Left ventricle myocardium inferior (tissue), 1 donor: ENCODE measurements at regions not wholly inside any gene's neighbourhood (a gene's known extent, or its start where the extent isn't known, plus 50 kb on each side); places are given as distances from the start of the nearest gene placed in this dataset.

Experiments used
- DNase-seq: peaks from one replicate; pipeline ENCODE4 v3.0.0-alpha.2; 2020
- H3K27ac ChIP-seq: fragments of 200-600 bp; replicated peaks from 2 replicates; pipeline ENCODE4 v1.8.0; 2021
- H3K27me3 ChIP-seq: fragments of 200-600 bp; 2 replicates; pipeline ENCODE4 v1.8.0; 2021; ENCODE audit warnings: low read depth
- H3K36me3 ChIP-seq: fragments of 200-600 bp; 2 replicates; pipeline ENCODE4 v1.8.0; 2021
- H3K4me1 ChIP-seq: fragments of 200-600 bp; 2 replicates; pipeline ENCODE4 v1.8.0; 2021
- H3K4me3 ChIP-seq: fragments of 200-600 bp; 2 replicates; pipeline ENCODE4 v1.8.0; 2021; ENCODE audit warnings: mild to moderate bottlenecking, moderate library complexity
- H3K9me3 ChIP-seq: fragments of 200-600 bp; replicated peaks from 2 replicates; pipeline ENCODE4 v1.8.0; 2021
- CTCF ChIP-seq: fragments of 200-600 bp; IDR thresholded peaks from 2 replicates; pipeline ENCODE4 v1.8.0; 2021; ENCODE audit warnings: antibody characterized with exemption, mild to moderate bottlenecking, borderline replicate concordance
- intact Hi-C: fragments of 100-400 bp; cut with micrococcal nuclease; formaldehyde crosslinking; loops from one replicate; pipeline ENCODE4 v1.11.0; 2022
- donor health status: DM: no; HTN: yes; CAD: no; lungs with severe emphysema.

GRCh38 chrX:39020051-39020669 lies 218.9 kb downstream of the MID1IP1 start:
- no peak overlapping the region for H3K4me3 ChIP-seq
- intact Hi-C loops = no loop called here
- H3K9me3 ChIP-seq = no peaks in the 10 kb centered on the region
- no peaks in the 10 kb centered on the region for H3K27me3 ChIP-seq
- no peak overlapping the region for H3K27ac ChIP-seq
- H3K4me1 ChIP-seq = peaks cover 3% of the 10 kb centered on the region
- DNase-seq = no peak
- no peaks in the 10 kb centered on the region for H3K36me3 ChIP-seq
- no peak for TF ChIP-seq CTCF

- Histone ChIP-seq H3K4me1 (peaks cover 3% of the 10 kb centered on the region), H3K36me3 (no peaks in the 10 kb centered on the region), H3K9me3 (no peaks in the 10 kb centered on the region), H3K4me3 (no peak overlapping the region), H3K27ac (no peak overlapping the region), H3K27me3 (no peaks in the 10 kb centered on the region)
- DNase-seq = no peak
- TF ChIP-seq CTCF = no peak
- intact Hi-C loops = no loop called here
These were observed 220.8 kb downstream of the MID1IP1 start for GRCh38 chrX:39022106-39022505.

- Histone ChIP-seq H3K4me1 (no peaks in the 10 kb centered on the region), H3K9me3 (peaks cover 40% of the 10 kb centered on the region), H3K27ac (no peak overlapping the region), H3K27me3 (no peaks in the 10 kb centered on the region), H3K36me3 (no peaks in the 10 kb centered on the region), H3K4me3 (no peak overlapping the region)
- no peak for TF ChIP-seq CTCF
- intact Hi-C loops = no loop called here
- DNase-seq = no peak
These were observed 228.0 kb downstream of the MID1IP1 start for GRCh38 chrX:39029221-39029620.

- intact Hi-C loops = no loop called here
- no peaks in the 10 kb centered on the region for H3K27me3 ChIP-seq
- DNase-seq = no peak
- H3K4me3 ChIP-seq = no peak overlapping the region
- TF ChIP-seq CTCF = no peak
- H3K36me3 ChIP-seq = no peaks in the 10 kb centered on the region
- peaks cover 40% of the 10 kb centered on the region for H3K9me3 ChIP-seq
- no peak overlapping the region for H3K27ac ChIP-seq
- no peaks in the 10 kb centered on the region for H3K4me1 ChIP-seq
These were observed 229.4 kb downstream of the MID1IP1 start for GRCh38 chrX:39030636-39031035.

GRCh38 chrX:39039890-39040289 lies 238.6 kb downstream of the MID1IP1 start:
- Histone ChIP-seq H3K27ac (no peak overlapping the region), H3K9me3 (no peaks in the 10 kb centered on the region), H3K27me3 (no peaks in the 10 kb centered on the region), H3K36me3 (no peaks in the 10 kb centered on the region), H3K4me1 (no peaks in the 10 kb centered on the region), H3K4me3 (no peak overlapping the region)
- TF ChIP-seq CTCF = no peak
- DNase-seq = no peak
- intact Hi-C loops = no loop called here
